GM10248 (cell line): ENCODE measurements at regions not wholly inside any gene's neighbourhood (a gene's known extent, or its start where the extent isn't known, plus 50 kb on each side); places are given as distances from the start of the nearest gene placed in this dataset.

Source experiments
- CTCF ChIA-PET: fragments of 300-600 bp; sonication (Branson Sonifier 250); formaldehyde crosslinking; extraction: SDS; loops from one replicate; lab custom pipeline; 2021; ENCODE audit warnings: antibody characterized with exemption; lab: Yijun Ruan, JAX
- POLR2A ChIA-PET: fragments of 350-650 bp; sonication (Branson Sonifier 250); formaldehyde crosslinking; extraction: SDS; loops from one replicate; lab custom pipeline; 2020; ENCODE audit warnings: antibody characterized with exemption; lab: Yijun Ruan, JAX
- DNase-seq: peaks from one replicate; pipeline ENCODE4 v3.0.0; 2012; ENCODE audit errors: extremely low spot score
- TF ChIP-seq, protein P1 (sequence below): IDR thresholded peaks from 2 replicates; pipeline ENCODE4 v1.5.1; 2012; ENCODE audit warnings: mild to moderate bottlenecking, low read depth; ENCODE audit errors: extremely low read depth, missing control alignments, control extremely low read depth

DNA sequence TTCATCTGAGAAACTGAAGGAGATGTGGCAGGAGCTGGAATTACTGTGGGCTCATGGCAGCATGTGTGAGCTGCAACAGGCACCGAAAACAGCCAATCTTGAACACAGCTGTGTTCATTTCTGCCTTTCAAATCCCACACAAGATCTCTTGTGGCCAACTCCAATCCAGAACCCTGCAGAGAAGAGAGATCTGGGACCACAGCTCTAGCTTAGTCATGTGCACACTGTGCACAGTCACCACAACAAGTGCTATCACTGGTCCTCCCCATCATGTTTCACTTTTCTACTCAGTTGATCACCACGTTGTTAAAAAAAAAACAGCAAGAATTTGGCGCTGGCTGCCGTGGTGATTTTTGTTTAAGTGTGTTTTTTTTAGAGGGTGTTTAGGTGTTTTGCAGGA lies 254.5 kb upstream of the ELAC2 start:
- TF ChIP-seq, protein P1, sequence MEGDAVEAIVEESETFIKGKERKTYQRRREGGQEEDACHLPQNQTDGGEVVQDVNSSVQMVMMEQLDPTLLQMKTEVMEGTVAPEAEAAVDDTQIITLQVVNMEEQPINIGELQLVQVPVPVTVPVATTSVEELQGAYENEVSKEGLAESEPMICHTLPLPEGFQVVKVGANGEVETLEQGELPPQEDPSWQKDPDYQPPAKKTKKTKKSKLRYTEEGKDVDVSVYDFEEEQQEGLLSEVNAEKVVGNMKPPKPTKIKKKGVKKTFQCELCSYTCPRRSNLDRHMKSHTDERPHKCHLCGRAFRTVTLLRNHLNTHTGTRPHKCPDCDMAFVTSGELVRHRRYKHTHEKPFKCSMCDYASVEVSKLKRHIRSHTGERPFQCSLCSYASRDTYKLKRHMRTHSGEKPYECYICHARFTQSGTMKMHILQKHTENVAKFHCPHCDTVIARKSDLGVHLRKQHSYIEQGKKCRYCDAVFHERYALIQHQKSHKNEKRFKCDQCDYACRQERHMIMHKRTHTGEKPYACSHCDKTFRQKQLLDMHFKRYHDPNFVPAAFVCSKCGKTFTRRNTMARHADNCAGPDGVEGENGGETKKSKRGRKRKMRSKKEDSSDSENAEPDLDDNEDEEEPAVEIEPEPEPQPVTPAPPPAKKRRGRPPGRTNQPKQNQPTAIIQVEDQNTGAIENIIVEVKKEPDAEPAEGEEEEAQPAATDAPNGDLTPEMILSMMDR: no peak
- CTCF ChIA-PET: no interaction called here

DNA sequence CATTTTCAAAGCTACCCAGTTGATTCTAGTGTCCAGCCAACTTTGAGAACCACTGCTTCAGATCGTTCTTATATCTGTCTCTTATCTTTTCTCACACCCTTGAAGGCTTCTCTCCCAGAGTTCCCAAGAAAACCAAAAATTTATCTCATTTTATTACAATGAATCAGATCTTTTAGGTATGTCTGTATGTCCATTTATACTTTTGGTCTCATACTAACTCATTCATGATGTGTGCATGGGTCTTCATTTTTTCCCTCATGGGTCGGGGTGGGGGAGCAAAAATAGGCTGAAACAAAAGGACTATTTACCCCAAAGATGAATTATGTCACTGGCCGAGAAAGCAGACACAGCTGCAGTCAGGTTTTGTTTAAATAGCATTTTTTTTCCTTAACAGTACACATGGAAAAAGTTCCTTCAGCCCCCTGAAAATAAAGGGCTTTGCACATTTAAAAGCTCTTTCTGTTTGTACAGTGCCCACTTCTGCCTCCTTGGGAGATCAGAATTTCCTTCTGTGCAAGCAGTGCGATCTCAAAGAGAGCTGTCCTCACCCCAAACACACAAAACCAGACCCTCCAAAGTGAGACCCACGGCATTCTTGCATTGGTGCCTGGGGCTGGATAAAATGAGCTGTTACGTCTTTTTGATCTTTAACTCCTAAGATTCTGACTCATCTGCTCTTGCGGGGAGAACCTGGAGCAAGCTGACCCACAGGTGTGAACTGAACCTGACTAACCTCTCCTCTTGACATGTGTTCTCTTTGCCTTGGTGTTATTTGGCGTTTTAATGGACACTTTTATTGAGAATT lies 251.2 kb upstream of the ELAC2 start:
- CTCF ChIA-PET: interaction anchor here (1.1 kb wide), 1 partner anchor 19 kb away, joined by 3 read pairs; no protein-coding TSS in a partner anchor
- TF ChIP-seq, protein P1: no peak
- no peak for DNase-seq
- POLR2A ChIA-PET: no interaction called here

More for the DNA sequence above, 254.5 kb upstream of the ELAC2 start:
- POLR2A ChIA-PET: no interaction called here
- no peak for DNase-seq

DNA sequence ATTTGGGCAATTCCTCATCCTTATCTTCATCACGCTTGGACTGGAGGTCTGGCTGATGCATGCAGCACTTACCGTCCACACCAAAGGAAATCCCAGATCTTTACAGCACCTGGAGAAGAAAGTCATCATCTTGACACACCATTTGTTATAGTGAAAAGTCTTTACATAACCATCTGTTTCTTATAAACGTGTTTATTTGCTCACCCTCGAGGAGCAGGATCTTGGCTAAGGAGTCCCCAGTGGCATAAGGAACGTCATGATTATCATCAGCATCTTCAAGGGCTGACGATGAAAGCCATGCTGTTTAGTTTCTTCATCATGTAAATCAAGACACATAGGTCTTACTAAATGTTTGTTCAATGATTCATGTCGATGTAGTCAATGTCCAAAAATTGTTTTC lies 248.8 kb upstream of the ELAC2 start:
- TF ChIP-seq, protein P1: no peak
- no peak for DNase-seq
- ChIA-PET POLR2A (no interaction called here), CTCF (no interaction called here)

DNA sequence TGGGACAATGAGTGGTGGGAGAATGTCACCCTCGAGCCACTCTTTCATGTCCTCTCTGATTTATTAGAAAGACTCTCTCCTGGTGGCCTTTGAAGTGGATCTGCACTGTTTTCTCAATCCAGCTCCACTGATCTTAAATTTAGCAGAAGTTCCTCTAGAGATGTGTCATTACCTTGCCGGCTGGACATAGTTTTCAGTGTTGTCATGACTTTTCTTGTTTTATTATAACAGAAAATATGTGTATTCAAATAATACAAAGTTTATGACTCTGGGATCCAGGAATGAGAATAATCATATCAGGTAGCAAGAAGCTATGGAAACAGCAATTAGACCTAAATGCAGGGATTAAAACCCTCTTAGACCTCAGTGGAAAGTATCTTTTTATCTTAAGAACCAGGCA lies 247.5 kb upstream of the ELAC2 start:
- POLR2A ChIA-PET: no interaction called here
- TF ChIP-seq, protein P1: no peak
- CTCF ChIA-PET: no interaction called here
- DNase-seq: no peak

DNA sequence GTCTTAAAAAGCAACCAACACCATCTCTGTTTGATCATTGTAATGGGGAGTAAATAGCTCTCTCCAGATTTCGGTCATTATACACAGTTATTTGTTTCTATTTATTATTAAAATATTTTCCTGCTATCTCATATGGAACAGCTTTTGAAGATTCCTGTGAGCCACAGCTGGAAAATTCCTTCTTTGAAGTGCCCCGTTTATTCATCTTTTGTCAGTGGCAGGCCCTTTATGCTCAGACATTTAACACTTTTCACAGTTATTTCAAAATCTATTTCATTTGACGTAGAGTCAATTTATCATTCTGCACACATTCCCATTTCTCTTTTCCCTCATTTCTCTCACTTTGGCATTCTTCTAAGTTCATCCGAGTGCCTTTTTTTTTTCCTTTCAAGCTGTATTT lies 245.9 kb upstream of the ELAC2 start:
- POLR2A ChIA-PET: no interaction called here
- CTCF ChIA-PET: no interaction called here
- TF ChIP-seq, protein P1: no peak
- no peak for DNase-seq

DNA sequence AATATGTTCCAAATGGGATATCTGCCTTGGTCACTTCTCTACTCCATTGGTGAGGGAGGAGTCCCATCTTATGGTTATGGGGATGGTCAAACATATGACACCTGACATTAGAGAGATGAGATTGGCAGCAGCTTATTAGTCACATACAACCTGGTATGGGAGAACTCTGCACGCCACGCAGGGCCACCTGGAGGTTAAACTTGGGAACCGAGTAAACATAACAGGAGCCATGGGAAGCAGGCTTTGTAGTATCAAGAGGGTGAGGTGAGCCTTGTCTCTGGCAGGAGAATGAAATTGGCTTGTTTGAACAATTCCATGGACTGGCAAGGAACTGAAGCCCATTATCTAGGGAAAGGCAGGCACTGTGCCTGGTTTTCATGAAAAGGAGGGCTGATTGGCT lies 238.7 kb upstream of the ELAC2 start:
- TF ChIP-seq, protein P1: no peak
- POLR2A ChIA-PET: no interaction called here
- DNase-seq: no peak
- CTCF ChIA-PET: no interaction called here
